HG02885 (cell line): ENCODE measurements at regions not wholly inside any gene's neighbourhood (a gene's known extent, or its start where the extent isn't known, plus 50 kb on each side); places are given as distances from the start of the nearest gene placed in this dataset.
"Not testable (repeated sequence)": the region's sequence is repeated elsewhere in the genome, so short reads cannot be mapped to it uniquely, and the experiment has no call there.

Experiments
- ATAC-seq: cut with Tn5 transposase; IDR thresholded peaks from one replicate; pipeline ENCODE4 v1.9.1; 2021; ENCODE audit warnings: mild to moderate bottlenecking; ENCODE audit not compliant: unreplicated experiment, poor library complexity

DNA sequence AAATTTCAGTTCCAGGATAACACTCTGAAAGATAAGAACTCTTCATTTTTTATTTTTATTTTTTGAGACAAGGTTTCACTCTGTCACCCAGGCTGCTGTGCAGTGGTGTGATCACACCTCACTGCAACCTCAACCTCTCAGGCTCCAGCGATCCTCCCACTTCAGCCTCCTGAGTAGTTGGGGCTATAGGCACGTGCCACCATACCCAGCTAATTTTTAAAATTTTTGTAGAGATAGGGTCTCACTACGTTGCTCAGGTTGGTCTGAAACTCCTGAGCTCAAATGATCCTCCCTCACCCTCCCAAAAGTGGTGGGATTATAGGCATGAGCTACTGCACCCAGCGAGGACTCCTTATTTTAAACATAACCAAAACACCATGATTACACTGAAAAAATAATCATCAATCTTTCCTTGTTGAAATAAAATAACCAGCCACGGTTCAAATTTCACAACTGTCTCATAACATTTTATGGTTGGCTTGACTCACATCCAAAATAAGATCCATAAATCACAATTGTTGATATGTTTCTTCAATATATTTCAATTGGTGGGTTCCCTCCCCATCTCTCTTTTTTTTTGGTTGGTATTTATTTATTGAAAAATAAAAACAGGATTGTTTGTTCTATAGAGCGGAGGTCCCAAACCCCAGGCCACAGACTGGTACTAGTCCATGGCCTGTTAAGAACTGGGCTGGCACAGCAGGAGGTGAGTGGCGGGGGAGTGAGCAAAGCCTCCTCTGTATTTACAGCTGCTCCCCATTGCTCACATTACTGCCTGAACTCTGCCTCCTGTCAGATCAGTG, 60.1 kb upstream of the FAM171A1 start:
- ATAC-seq: no peak

DNA sequence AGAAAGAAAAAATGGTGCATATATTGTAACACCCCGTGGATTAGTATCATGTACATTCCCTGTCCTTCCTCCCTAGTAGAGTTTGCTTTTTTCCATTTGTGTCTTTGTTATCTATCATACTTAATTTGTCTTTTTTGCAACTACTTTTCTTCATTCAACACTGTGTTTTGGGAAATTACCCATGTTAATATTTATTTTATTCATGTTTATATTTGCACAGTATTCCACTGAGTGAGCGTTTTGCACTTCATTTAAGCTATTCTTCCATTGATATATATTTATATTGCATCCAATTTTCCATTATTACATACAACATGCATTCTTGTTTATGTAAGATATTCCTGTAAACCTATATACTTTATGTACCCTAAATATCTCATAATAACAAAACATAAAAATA, 57.6 kb upstream of the FAM171A1 start:
- no peak for ATAC-seq

DNA sequence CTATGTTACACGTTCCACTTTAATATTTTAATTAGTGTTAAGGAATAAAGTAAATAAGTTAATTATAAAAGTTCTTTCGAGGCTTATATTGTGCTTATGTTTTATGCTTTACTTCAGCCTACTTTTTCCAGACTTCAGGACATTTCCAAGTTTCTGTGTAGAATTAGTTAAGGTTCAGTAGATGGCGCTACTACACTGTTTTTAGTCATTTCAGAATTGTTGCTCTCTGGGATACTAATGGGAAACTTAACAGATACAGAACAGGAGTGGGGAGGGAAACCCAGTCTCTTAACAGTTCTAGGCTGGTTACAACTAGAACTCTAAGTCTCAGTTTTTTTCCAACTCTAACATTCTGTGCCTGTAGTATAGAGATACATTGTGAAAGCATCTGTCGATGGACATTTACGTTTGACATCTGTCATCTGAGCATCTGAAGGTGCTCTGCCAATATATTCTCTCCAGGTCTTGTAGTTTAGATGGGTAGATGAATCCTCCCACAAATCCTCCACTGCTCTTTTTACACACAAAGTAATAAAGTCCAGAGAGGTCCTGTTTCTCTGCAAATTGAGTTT, 56.8 kb upstream of the FAM171A1 start:
- no peak for ATAC-seq

DNA sequence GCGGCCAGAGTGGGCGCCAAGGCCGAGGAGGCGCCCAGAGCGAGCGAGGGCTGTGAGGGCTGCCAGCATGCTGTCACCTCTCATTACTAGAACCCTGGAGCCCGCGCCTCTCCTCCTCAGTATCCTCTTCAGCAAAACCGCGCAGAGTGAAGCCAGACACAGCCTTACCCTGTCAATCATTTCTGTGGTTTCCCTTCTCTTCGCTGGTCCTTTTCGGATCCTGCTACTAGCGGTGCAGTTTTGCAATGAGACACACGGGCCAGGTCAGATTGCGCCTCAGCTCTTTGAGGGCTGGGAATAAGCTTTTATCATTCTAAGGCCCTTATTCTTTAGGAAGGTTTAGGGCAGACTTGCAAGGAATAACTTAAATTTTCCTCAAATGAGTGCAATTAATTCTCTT, 55.5 kb upstream of the FAM171A1 start:
- ATAC-seq: no peak

DNA sequence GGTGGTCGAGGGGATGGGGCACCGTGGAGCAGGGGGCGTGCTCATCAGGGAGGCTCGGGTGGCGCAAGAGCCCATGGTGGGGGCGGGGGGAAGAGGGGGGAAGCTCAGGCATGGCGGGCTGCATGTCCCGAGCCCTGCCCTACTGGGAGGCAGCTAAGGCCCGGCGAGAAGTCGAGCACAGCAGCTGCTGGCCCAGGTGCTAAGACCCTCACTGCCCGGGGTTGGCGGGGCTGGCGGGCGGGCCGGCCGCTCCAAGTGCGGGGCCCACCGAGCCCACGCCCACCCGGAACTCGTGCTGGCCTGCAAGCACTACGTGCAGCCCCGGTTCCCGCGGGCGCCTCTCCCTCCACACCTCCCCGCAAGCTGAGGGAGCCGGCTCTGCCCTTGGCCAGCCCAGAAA, 55.0 kb upstream of the FAM171A1 start:
- ATAC-seq: no peak

DNA sequence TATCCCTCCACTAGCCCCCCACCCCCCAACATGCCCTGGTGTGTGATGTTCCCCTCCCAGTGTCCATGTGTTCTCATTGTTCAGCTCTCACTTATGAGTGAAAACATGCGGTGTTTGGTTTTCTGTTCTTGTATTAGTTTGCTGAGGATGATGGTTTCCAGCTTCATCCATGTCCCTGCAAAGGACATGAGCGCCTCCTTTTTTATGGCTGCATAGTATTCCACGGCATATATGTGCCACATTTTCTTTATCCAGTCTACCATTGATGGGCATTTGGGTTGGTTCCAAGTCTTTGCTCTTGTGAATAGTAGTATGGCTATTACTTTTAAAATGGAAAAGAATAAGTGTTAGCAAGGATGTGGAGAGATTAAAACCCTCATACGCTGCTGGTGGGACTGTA, 50.8 kb upstream of the FAM171A1 start:
- ATAC-seq: not testable (repeated sequence)
